GM21737 (cell line): ENCODE measurements at regions not wholly inside any gene's neighbourhood (a gene's known extent, or its start where the extent isn't known, plus 50 kb on each side); places are given as distances from the start of the nearest gene placed in this dataset.

Source experiments
- ATAC-seq: cut with Tn5 transposase; IDR thresholded peaks from one replicate; pipeline ENCODE4 v1.9.1; 2021; ENCODE audit warnings: mild to moderate bottlenecking, moderate library complexity; ENCODE audit not compliant: unreplicated experiment

DNA sequence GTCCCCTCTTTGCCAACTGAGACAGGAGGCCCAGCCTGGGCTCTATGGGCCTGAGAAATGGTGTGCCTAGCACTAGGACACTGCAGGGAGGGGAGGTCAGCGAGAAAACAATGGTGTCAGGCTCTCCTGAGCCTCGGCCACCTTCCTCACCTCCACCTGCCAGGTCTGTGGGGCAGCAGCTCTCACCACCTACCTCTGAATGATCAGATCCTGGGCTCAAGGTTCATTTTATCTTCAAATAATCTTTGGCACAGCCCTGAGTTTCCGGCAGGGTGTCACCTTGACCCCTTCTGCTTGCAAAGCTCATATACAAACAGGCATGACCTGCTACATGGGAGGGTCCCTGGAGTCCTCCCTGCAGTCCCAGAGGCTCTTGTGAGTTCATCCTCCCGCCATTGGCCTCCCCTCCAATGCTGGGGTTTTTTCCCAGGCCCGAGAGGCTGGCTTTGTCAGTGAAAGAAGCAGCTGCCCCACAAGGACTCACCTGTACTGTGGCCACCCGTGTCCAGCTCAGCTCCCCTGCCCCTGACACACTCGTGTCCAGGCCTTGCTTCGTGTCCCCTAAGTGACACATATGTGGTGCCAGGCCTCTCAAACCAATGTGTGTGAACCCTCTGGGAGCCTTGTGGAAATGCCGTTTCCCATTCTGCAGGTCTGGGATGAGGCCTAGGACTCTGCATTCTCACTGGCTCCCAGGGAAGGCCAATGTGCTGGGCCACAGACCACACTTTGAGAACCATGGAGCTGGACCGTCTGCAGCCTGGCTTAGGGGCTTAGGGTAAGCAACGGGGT lies 176.8 kb upstream of the CIBAR2 start:
- no peak for ATAC-seq

DNA sequence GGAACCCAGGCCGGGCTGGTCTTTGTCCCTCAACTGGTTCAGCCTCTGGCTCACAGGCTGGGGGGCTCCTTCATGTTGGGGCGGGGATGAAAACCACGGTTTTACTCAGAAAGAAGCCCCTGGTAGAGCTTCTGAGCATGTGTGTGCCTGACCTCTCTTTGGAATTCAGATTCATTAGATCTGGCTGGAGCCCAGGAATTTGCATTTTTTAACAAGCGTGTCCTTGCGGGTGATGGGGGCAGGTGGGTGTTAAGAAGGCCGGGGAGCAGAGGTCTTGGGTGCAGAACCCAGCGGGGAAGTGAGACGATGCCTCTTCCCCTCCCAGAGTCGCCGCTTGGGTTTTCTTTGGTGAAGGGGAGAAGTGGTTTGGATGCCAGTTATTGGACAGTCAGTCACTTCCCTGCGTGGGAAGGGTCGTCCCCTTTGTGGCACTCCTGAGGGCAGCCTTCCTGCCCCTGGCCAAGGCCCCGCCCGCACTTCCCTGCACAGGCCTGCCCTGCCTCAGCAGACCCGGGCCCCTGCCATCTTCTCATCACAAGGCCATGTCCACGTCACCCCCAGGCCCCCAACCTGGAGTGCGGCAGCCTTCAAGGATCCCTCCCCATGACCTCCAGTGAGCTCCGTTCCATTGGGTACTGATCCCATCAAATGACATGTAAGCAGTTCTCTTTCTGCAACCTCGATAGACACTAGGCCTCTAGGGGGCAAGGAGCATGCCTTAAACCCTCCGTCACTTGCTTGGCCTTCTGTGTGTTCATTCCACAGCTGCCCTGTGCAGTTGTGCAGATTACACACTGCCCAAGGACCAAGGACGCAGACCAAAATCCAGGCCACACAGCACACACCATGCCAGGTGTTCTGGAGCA lies 177.7 kb upstream of the CIBAR2 start:
- no peak for ATAC-seq

DNA sequence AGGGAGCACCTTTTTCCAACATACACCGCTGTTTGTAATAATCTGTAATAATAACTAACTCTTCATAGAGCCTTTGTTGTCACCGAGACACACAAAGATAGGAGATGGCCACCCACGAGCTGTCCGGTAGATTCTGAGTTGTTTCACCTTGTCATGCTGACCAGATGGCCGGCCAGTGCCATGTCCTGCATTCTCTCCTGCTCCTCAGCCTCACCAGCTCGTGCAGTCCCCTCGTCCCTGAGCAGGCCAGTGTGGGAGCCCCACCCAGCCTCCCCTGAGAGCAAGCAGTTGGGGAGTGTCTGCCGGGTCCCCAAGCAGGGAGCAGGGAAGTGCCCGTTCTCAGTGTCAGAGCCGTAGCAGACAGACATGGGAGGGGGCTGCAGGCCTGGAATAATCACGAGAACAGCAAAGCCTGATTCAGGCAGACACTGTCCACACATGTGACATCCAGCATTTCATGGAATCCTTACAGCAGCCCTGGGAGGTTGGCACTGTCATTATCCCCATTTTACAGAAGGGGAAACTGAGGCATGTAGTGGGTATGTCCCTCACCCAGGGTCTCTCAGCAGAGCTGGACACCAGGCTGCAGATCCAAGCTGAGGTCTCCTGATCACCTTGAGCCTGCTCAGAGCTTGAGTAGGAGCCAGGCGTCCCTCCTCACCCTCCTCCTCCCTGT lies 178.5 kb upstream of the CIBAR2 start:
- no peak for ATAC-seq

DNA sequence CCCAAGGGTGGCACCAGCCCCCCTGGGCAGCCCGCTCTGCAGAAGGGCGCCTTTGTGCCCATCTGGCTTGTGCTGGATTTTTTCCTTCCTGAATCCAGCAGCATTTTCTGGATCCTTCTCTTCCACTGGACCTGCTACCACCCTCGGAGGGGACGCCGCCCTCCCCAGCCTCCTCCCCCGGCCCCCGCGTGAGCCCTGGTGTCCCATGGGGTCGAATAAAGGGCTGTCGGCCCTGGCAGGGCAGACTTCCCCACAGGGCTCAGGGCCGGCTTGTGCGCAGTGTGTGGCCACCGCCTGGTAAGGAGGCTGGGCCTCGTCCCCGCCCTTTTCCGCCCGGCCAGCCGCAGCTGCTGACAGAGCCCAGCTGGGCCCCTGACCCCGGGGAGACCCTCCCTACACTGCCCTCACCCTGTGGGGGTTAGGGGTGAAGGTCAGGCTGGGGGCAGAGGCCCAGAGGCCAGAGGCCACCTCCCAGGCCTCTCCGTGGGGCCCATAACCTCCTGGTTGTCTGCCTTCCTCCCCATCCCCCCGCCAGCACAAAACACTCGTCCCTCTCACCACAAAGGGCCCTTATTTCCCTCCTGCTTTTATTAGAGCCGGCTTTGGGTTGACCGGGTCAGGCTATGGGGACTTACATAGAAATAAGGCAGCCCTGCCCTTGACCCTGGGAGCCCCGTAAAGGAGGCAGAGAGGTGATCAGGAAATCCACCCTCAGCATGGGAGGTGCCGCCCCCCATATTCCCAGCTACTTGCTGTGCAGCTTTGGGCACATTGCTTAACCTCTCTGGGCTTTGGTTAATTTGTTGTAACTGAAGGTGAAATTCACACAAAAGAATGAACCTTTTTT lies 179.3 kb upstream of the CIBAR2 start:
- no peak for ATAC-seq

DNA sequence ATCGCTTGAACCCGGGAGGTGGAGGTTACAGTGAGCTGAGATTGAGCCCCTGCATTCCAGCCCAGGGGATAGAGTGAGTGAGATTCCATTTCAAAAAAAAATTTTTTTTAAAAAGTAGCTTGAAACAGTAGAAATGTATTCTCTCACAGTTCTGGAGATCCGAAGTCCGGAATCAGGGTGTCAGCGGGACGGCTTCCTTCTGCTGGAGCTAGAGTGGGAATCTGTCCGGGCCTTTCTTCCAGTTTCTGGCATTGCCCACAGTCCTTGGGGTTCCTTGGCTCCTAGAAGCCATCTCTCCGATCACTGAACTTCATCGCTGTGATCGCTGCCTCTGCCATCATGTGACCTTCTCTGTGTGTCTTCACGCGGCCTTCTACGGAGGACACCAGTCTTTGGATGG lies 181.2 kb upstream of the CIBAR2 start:
- ATAC-seq = no peak

DNA sequence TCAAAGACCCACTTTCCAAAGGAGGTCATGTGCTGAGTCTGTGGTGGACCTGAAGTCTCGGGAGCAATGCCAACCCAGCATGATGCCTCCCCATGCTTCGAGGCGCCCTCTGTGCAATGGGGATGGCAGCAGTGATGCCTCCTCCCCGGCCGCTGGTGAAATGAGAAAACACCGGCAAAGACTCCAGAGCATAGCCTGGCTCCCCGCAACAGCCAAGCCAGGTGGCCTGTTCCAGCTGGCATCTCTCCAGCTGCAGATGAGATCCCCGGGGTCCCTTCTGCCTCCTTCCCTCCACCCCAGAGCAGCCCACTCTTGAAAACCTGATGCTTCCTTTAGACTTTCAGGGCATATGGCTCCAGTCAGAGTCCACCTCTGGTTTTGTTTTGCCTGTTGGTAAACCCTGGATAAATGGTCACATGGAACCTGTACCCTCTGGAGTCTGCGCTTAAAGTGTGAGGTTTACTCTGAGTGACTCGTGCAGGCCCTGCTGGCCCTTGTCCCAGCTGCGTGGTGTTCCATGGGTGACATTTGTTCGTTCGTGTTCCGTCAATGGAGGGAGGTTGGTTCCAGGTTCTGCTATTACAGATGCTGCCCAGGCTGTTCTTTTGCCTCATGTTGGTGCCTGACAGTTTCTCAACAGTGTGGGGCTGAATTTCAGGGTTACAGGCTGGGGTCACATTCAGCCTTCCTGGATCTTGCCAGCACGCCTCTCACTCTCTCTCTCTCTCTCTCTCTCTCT lies 181.8 kb upstream of the CIBAR2 start:
- no peak for ATAC-seq

DNA sequence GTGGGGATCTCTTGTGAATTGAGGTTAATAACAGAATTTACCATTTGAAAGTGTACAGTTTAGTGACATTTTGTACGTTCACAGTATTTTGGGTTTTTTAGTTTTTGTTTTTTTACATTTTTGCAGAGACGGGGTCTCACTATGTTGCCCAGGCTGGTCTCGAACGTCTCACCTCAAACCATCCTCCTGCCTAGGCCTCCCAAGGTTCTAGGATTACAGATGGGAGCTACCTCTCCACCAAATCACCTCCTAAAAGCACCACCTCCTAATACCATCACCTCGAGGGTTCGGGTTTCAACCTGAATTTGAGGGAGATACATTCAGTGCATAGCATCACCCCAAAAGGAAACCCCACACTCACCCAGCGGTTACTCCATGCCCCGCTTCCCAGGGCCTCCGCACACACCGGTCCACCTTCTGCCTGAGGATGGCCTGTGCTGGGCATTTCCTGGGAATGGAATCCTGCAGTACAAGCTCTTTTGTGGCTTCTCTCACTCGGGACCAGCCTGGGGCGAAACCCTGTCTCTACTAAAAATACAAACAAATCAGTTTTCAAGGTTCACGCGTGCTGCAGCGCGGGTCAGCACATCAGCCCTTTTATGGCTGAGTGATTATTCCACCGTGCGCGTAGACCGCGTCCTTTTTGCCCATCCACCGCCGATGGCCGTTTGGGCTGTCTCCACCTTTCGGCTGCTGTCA lies 182.7 kb upstream of the CIBAR2 start:
- no peak for ATAC-seq

DNA sequence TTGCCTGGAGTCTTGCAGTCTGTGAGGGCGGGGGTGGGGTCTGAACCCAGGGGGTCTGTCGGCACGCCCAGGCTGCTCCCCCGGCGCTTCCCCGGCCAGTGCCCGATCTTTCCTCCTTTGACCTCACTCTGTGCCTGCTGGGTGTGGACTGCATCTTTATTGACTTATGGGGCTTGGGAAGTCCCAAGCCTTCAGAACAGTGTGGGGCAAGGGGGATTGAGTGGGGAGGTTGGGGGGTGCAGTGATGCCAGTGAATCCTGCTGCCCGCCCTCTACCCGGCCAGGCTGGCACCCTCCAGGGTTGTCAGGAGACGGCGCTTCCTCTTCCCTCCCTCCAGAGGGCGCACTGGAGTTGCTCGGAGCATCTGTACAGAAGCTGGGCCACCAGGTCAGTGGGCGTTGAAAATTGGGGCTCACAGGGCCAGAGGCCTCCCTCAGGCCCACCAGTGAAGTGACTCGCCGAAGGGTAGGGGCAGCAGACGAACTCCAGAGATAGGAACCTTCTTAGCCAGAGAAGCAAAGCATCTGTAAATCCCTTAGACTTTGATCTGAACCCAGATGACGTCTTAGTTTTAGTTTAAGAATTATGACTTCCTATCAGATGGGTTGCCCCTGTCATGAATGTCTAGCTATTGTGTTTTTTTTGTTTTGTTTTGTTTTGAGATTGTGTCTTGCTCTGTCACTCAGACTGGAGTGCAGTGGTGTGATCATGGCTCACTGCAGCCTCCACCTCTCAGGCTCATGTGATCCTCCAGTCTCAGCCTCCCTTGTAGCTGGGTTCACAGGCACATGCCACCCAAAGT lies 184.8 kb upstream of the CIBAR2 start:
- ATAC-seq = no peak

DNA sequence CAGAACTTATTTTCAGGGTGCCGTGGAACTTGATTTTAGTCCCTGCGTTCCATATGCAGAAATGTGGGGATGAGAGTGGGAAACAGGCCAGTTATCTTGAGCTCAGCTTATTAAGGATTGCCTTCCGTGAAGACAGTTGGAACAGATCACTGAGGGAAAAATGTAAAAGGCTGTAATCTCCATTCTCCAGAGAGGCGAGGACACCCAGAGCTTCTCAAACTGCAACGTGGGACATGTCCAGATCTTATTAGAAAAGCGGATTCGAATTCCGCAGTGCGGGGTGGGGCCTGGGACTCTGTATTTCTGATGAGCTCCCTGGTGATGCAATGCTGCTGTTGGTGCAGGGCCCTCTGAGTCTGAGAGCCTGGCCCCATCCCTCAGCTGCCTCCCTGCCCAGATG lies 185.6 kb upstream of the CIBAR2 start:
- ATAC-seq = no peak

DNA sequence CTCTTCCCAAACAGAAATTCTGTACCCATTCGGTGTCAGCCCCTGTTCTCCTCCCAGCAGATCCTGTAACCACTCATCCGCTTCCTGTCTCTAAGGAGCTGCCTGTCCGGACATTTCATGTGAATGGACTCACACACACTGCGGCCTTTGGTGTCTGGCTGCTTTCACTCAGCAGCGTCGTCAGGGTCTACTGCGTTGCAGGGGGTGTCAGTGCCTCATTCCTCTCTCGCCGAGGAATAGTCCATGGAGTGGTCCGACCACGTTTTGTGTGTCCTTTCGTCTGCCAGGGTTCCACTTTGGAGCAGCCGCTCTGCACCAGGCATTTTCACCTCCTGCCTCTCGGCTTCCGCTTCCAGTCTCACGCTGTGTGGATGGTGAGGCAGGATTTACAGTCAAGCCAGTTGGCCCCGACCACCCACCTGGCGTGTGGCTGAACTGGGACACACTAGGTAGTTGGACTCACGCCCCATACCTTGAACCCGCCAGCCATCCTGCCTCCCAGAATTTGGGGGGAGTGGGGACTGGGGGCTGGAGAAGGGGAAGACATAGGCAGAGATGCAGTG lies 188.2 kb upstream of the CIBAR2 start:
- no peak for ATAC-seq

DNA sequence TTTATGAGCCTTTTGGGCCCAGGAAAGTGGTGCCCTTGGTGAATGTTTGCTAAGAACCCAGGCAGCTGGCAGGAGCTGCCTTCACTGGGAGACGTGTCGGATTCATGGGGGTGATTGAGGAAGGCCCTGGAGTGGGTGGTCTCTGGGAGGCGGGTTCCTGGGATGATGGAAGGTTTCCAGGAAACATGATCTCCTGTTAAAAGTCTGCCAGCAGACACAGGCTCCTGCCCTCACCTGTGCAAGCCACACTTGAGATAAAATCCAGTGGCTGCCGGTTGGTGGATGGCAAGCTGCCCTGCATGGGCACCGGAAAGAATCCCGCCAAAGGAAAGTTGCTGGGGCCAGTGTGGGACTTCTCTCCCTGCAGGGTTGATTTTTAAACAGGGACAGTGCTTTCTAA lies 189.0 kb upstream of the CIBAR2 start:
- ATAC-seq = no peak

DNA sequence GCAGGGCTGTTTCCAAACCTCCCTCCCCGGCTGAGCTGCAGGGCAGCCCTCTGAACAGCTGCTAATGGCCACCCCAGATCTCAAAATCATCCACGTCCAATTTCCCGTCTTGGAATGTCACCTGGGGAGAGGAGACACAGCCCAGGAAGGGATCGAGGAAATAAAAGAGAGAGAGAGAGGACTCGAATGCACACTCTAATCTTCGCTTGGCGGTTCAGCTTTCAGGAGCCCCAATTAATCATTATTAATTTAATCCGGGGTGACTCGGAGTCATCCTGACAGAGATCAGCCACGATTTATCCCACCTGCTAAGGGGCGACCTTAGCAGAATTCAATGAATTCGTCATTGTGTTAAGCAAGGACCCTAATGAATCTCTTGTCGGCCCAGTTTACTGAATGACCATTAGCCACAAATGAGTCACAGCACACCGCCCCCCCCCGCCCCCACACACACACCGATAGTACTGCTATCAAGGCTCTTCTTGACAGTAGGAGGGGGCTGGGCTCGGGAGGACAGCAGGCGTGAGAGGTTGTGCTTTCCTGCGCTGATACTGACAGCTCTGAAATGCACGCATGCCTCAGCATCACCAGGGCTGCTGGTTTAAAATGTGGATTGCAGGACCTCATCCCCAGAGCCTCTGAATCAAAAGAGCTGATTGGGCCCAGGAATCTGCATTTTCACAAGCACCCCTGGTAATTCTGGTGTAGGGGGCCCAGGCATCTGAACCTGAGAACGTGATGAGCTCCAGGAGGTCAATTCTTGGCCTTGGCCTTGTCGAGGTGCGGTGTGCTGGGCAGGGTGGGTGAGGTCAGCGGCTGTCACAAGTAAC lies 190.0 kb upstream of the CIBAR2 start:
- ATAC-seq = no peak

DNA sequence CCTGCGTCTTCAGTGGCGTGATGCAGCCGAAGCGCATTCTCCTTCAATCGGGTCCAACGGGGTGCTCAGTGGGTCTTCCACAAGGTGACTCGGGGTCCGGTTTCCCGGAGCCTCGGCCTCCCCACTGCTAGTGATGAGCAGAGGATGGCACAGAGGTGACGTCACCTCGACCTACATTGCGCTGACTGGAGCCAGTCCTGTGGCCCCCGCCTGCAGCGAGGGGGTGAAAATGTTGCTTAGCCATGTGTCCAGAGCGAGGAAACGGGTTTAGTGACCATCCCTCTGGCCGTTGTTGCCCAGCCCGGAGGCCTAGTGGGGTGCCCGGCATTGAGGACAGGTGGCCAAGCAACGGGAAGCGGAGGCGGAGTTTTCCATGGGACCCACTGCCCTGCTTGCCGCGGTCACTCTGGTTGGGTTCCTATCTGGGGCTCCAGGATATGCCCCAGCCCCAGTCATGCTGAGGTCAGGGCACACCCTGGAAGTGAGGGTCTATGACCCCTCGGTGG lies 190.6 kb upstream of the CIBAR2 start:
- ATAC-seq = no peak

DNA sequence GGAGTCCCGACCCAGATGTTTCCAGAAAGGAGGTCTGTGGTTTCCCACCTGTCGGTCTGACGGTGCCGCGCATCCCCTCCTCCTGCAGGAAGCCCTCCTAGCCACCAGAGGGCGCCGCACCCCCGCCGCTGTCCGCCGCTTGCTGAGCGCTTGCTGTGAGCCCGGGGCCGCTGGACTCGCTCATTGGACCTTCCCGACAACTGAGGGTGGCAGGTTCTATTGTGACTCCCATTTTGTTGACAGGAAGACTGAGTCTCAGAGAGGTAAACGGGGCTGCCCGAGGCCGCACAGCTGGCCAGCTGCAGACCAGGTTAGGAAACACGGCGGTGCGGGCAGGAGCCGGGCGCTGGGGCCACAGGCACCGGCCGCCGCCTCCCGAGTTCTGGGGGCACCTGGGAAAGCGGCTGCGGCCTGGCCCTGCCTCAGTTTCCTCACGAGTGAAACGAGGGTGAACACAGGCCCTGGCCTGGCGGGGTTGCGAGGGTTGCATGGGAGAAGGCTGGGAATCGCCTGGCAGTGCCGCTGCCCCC lies 191.1 kb upstream of the CIBAR2 start:
- ATAC-seq = no peak

DNA sequence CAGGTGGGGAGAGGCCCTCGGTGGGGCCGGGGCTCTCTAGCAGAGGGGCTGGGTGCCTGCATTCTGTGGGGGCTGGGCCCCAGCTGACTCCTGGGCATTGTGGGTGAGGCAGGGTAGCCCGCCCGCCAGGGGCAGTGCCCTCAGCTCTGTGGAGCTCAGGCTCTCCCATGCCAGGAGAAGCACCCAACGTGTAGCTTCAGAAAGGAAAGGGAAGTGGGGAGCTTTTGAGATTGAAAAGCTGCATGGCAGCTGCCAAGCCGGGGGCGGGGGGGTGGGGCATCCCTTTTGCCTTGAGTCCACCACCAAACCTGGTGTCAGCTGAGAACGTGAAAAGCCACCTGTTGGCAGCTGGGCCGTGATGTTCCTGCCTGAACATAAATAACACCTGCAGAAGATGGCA lies 192.1 kb upstream of the CIBAR2 start:
- ATAC-seq = no peak

DNA sequence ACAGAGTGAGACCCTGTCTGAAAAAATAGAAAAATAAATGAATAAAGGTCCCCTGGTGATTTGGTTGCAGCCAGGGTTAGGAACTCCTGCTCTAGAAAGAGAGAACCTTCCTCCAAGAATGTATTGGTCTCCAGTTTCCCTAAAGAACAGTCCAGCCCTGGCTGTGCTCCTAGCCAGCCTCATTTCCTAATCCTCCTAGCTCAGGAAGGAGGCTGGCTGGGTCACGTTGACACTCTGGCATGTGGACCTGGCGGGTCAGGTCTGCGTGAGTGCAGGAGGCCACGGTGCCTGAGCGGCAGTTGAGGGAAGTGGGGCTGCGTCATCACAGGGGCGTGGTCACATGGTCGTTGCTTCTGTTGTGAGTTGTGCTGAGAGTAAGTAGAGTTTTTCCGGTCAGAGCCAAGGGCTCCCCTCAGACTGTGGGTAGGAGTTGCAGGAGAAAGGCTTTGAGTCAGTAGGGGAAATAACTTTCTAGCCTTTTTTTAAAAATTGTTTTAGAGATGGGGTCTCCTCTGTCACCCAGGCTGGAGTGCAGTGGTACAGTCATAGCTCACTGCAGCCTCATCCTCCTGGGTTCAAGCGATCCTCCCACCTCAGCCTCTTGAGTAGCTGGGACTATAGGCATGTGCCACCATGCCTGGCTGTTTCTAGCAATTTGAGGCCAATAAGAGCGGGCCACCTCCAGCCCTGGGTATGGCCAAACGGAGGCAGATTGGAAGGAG lies 194.0 kb upstream of the CIBAR2 start:
- peak; percentile 43 for ATAC-seq
